ENCODE measurements at regions not wholly inside any gene's neighbourhood (a gene's known extent, or its start where the extent isn't known, plus 50 kb on each side); places are given as distances from the start of the nearest gene placed in this dataset.

GRCh38 chr15:95150466-95150865 is 919.1 kb downstream of the MCTP2 start (continued):
- TF ChIP-seq CENPBD1 (CRISPR knock-in tag; IDR thresholded peaks at IDR 0.05; ENCODE audit: borderline replicate concordance, low read depth), result no peak
- no peak for TF ChIP-seq ZBTB42 (CRISPR knock-in tag; IDR thresholded peaks at IDR 0.05)
- TF ChIP-seq MIER3 (CRISPR knock-in tag; IDR thresholded peaks at IDR 0.05; ENCODE audit: borderline replicate concordance), result no peak
- TF ChIP-seq ZBTB39 (CRISPR knock-in tag; IDR thresholded peaks at IDR 0.05), result no peak
- no peak for TF ChIP-seq AKAP8 (CRISPR knock-in tag; IDR thresholded peaks at IDR 0.05)
- TF ChIP-seq ZBTB46 (CRISPR knock-in tag; IDR thresholded peaks at IDR 0.05; ENCODE audit: borderline replicate concordance), result no peak
- TF ChIP-seq NR2C2 (CRISPR knock-in tag; IDR thresholded peaks at IDR 0.05; ENCODE audit: borderline replicate concordance), result no peak
- no peak for TF ChIP-seq ZSCAN5A (CRISPR knock-in tag; IDR thresholded peaks at IDR 0.05; ENCODE audit: borderline replicate concordance)
- no peak for TF ChIP-seq ZNF761 (CRISPR knock-in tag; conservative IDR thresholded peaks at IDR 0.05)
- no peak for TF ChIP-seq SMC3 (IDR thresholded peaks at IDR 0.05; ENCODE audit: low read length)
